ENCODE measurements at regions not wholly inside any gene's neighbourhood (a gene's known extent, or its start where the extent isn't known, plus 50 kb on each side); places are given as distances from the start of the nearest gene placed in this dataset.
"Not testable (repeated sequence)": the region's sequence is repeated elsewhere in the genome, so short reads cannot be mapped to it uniquely, and the experiment has no call there.

- CTCF ChIA-PET = no interaction called here
- POLR2A ChIA-PET = no interaction called here
Observed at GRCh38 chr16:52309446-52310416, 237.2 kb downstream of the TOX3 start.

DNA sequence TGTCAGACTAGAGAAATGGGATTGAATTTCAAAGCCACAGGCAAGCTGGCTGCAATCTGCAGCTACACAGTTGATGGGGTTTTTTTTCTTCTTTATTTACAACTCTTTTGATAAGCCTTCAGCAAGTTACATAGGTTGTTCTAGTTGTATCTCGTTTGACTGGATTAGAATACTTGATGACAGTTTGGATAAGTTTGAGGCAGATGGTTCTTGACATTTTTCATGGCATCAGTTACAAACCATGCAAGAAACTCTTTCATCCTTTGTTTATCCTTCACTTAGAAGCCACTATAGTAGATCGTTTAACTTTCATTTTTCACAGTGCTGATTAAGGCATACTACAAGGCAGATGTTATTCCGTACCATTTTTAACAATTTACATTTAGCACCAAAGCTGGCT, 238.9 kb downstream of the TOX3 start:
- ChIA-PET POLR2A (no interaction called here), CTCF (no interaction called here)

- CTCF ChIA-PET = no interaction called here
Observed at GRCh38 chr16:52301026-52301425, 245.9 kb downstream of the TOX3 start.

DNA sequence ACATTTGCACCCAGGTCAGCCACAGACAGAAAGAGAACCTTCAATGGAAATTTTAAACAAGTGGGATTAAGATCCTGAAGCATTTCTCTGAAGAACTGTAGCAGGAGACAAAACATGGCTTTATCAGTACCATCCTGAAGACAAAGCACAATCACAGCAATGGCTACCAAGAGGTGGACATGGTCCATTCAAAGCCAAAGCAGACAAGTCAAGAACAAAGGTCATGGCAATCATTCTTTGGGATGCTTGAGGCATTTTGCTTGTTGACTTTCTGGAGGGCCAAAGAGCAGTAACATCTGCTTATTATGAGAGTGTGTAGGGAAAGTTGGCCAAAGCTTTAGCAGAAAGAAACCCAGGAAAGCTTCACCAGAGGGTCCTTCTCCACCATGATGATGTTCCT, 248.2 kb downstream of the TOX3 start:
- CTCF ChIA-PET = no interaction called here
- POLR2A ChIA-PET = no interaction called here

More at GRCh38 chr16:52301026-52301425, 245.9 kb downstream of the TOX3 start:
- POLR2A ChIA-PET = no interaction called here

- POLR2A ChIA-PET, CTCF ChIA-PET: not testable (repeated sequence)
Observed at GRCh38 chr16:52296706-52297315, 250.1 kb downstream of the TOX3 start.

DNA sequence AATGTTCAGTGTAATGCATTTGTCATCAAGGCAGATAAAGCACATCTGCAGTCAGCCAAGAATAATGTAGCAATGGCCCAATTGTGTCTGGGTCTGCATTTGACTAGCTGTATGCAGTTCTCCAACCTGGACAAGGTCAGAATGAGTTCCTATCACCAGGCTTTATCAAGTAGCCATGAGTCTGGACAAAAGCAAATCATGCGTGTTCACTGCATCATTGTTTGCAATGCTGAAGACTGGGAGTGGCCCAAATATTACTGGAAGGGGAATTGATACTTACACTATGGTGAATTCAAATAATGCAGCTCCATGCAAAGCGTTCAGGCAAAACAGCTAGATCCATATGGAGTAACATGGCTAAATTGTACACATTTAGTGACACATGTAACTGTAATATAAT, 250.9 kb downstream of the TOX3 start:
- ChIA-PET POLR2A (no interaction called here), CTCF (no interaction called here)

DNA sequence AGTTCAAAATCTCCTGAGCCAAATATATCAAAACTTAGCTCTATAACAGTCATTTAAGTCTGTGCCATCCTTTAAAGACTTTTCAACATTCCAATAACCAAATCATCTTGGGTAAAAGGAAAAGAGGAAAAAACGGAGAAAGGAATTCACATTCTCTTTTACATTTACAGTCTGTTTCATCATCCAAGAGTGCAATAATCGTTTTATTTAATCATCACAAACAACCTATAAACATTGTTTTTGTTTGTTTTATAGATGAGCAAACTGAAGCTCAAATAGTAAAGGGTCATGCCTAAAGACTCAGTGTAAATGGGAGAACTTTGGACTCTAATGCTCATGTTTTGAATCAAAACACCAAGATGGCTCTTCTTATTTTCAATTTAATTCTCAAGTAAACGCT, 252.3 kb downstream of the TOX3 start:
- ChIA-PET POLR2A (no interaction called here), CTCF (no interaction called here)

- ChIA-PET CTCF (no interaction called here), POLR2A (no interaction called here)
Observed at GRCh38 chr16:52293204-52293603, 253.7 kb downstream of the TOX3 start.

GRCh38 chr16:52283584-52284375, 263.2 kb downstream of the TOX3 start:
- ChIA-PET CTCF (no interaction called here), POLR2A (no interaction called here)

DNA sequence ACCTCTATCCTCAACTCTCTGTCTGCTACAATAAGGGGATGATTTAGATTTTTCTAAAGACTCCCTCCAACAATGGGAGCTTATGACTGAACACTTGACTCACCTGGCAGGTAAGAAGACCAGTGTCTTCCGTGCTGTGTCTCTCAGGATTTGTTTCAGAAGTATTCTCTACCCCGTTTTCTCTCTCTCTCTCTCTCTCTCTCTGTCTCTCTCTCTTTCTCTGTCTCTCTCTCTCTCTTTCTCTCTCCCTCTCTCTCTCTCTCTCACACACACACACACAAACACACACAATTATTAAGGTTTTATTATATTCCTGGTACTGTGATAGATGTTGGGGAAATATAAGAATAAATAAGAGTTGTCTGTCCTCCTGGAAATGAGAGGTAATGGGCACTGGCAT, 263.9 kb downstream of the TOX3 start:
- POLR2A ChIA-PET = no interaction called here
- CTCF ChIA-PET = no interaction called here

GRCh38 chr16:52280086-52280485, 266.9 kb downstream of the TOX3 start:
- CTCF ChIA-PET = no interaction called here
- POLR2A ChIA-PET = interaction anchor here (0.6 kb wide), 1 partner anchor 1567 kb away, joined by 7 read pairs; no protein-coding TSS in a partner anchor

GRCh38 chr16:52271088-52271750, 275.7 kb downstream of the TOX3 start:
- CTCF ChIA-PET = no interaction called here
- POLR2A ChIA-PET = no interaction called here

- ChIA-PET POLR2A (no interaction called here), CTCF (no interaction called here)
Observed at GRCh38 chr16:52265446-52265861, 281.5 kb downstream of the TOX3 start.

- CTCF ChIA-PET = no interaction called here
- POLR2A ChIA-PET = no interaction called here
Observed at GRCh38 chr16:52257534-52257933, 289.4 kb downstream of the TOX3 start.

DNA sequence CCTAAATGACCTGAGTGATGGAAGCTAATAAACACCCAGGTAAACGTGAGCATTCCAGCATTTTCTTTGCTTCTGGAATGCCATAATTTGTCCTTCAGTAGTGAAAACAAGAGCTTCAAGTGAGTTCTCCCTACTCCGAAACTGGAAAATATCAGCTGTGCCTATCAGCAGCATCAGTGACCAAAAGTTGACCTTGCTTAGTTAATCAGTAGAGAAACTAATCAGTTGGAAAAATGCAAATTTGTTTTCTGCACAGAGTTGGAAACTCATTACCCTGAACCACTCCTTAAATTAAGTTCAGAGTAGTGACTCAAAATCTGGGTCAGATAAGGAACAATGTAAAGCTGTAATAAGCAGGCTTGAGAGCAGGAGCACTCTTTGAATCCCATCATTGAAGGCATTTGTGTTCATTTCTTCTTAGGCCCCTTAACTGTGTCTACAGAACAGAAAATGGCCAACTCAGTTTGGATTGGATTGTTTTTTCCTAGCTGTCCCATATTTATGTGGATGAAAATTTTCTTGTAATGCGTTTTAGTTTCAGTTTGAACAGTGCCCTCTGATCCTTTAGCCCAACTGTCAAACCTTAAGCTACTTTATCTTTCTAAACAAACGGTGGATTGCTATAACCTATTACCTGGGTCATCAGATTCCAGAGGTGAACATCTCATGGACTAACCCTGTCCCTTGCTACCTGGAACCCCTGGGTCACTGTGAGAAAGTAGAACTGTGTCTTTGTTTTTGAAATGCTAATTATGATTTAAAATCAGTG, 290.4 kb downstream of the TOX3 start:
- POLR2A ChIA-PET = no interaction called here

GRCh38 chr16:52254746-52255145, 292.2 kb downstream of the TOX3 start:
- POLR2A ChIA-PET = no interaction called here
- CTCF ChIA-PET = no interaction called here

More for the DNA sequence above, 290.4 kb downstream of the TOX3 start:
- CTCF ChIA-PET = no interaction called here

GRCh38 chr16:52252680-52253079, 294.3 kb downstream of the TOX3 start:
- ChIA-PET POLR2A (no interaction called here), CTCF (no interaction called here)

DNA sequence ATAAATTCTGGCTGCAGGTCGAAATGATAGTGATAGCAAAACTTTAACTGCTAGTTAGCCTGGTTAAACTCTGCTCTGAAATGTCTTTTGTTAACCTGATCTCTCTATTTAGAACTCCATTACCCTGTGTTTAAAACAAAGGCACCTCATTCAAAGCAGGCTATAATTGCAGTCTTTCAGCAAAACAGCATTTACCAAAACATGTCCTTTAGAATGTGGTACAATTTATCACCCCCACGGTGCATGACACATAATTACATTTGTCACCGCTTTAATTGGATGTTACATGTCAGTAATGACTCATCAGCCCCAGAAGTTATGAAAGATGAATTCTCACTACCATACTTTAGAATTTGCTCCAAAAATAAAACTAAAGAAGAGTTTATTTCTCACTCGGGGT, 295.4 kb downstream of the TOX3 start:
- ChIA-PET POLR2A (no interaction called here), CTCF (no interaction called here)

DNA sequence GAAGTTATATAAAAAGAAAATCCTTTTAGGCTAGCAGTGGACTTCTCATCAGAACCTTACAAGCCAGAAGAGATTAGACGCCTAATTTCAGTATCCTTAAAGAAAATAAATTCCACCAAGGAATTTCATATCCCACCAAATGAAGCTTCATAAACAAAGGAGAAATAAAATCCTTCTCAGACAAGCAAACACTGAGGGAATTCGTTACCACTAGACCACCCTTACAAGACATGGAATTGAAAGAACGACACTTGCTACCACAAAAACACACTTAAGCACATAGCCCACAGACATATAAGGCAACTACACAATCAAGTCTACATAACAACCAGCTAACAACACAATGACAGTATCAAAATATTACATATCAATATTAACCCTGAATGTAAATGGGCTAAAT, 299.2 kb downstream of the TOX3 start:
- CTCF ChIA-PET = no interaction called here
- POLR2A ChIA-PET = no interaction called here

- CTCF ChIA-PET = no interaction called here
- POLR2A ChIA-PET = no interaction called here
Observed at GRCh38 chr16:52238710-52239109, 308.2 kb downstream of the TOX3 start.
